ENCODE measurements at regions not wholly inside any gene's neighbourhood (a gene's known extent, or its start where the extent isn't known, plus 50 kb on each side); places are given as distances from the start of the nearest gene placed in this dataset.
"Not testable (repeated sequence)": the region's sequence is repeated elsewhere in the genome, so short reads cannot be mapped to it uniquely, and the experiment has no call there.

DNA sequence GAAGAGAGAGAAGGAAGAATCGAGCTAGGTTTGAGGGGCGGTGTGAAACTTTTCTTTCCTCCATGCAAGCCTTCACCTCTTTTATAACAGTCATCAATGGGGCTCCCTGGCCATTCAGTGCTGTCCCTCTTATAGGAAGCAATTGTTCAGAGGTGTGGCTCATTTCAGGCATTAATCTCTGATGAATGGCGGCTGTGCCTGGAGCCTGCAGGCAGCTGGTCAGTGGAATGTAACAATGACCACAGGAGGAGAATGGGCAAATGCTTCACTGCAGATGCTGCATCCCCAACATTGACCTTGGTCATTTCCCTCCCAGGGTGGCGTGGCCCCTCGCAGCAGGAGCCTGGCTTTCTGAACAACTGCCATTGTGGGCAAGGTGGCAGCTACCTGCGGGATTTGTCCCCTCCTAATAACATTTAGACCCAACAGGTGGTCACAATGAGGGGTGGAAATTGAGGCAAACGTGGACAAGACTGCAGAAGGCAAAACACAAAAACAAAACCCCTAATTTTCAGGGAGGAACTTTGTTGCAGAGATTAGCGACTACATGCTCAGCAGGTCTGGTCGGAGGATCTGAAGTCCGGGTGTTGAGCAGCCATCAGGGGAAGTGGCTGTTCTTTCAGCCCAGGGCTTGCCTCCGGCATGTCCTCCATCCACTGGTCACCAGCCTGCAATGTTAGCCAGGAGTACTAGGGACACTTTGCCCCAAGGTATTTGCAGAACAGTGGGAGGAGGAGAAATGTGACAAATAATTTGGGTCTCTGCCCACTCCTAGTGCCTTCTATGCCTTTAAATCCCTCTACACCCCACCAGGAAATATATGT lies 97.3 kb upstream of the PAXBP1 start:
- 60 to 67% methylated on average over 11 of the region's 11 CpGs for WGBS, 2 donors
- Histone ChIP-seq H3K36me3 (no peaks in the 10 kb centered on the region), H3K9me3 (peaks cover 0 to 4% (median 0%) of the 10 kb centered on the region in 4 donors), H3K4me1 (no peaks in the 10 kb centered on the region), H3K27ac (no peak overlapping the region), H3K27me3 (no peaks in the 10 kb centered on the region), H3K4me3 (no peak overlapping the region)
- TF ChIP-seq, protein P1, sequence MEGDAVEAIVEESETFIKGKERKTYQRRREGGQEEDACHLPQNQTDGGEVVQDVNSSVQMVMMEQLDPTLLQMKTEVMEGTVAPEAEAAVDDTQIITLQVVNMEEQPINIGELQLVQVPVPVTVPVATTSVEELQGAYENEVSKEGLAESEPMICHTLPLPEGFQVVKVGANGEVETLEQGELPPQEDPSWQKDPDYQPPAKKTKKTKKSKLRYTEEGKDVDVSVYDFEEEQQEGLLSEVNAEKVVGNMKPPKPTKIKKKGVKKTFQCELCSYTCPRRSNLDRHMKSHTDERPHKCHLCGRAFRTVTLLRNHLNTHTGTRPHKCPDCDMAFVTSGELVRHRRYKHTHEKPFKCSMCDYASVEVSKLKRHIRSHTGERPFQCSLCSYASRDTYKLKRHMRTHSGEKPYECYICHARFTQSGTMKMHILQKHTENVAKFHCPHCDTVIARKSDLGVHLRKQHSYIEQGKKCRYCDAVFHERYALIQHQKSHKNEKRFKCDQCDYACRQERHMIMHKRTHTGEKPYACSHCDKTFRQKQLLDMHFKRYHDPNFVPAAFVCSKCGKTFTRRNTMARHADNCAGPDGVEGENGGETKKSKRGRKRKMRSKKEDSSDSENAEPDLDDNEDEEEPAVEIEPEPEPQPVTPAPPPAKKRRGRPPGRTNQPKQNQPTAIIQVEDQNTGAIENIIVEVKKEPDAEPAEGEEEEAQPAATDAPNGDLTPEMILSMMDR (IDR thresholded peaks at IDR 0.05), result no peak
- TF ChIP-seq POLR2A (IDR thresholded peaks at IDR 0.05), result no peak
- DNase-seq (ENCODE audit: low spot score in 2 of 2), result no peak

DNA sequence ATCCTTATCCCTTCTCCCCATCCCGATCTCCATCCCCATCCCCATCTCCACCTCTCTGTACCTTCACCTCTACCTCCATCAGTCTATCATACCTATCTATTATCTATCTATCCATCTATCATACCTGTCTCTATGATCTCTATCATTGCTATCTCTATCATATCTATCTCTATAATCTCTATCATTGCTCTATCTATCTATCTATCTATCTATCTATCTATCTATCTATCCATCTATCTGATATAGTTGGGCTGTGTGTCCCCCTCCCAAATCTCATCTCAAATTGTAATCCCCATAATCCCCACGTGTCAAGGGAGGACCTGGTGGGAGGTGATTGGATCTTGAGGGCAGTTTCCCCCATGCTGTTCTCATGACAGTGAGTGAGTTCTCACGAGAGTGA lies 97.9 kb upstream of the PAXBP1 start:
- Histone ChIP-seq H3K27me3 (no peaks in the 10 kb centered on the region), H3K9me3 (peaks cover 0 to 4% (median 0%) of the 10 kb centered on the region in 4 donors), H3K27ac (no peak overlapping the region), H3K36me3 (no peaks in the 10 kb centered on the region), H3K4me3 (no peak overlapping the region), H3K4me1 (no peaks in the 10 kb centered on the region)
- TF ChIP-seq, protein P1 (IDR thresholded peaks at IDR 0.05), result no peak
- no peak for TF ChIP-seq POLR2A (IDR thresholded peaks at IDR 0.05)
- TF ChIP-seq EP300 (IDR thresholded peaks at IDR 0.05), result no peak
- WGBS, 2 donors, result 62 to 68% methylated on average over 3 of the region's 3 CpGs
- DNase-seq (ENCODE audit: low spot score in 2 of 2), result no peak

DNA sequence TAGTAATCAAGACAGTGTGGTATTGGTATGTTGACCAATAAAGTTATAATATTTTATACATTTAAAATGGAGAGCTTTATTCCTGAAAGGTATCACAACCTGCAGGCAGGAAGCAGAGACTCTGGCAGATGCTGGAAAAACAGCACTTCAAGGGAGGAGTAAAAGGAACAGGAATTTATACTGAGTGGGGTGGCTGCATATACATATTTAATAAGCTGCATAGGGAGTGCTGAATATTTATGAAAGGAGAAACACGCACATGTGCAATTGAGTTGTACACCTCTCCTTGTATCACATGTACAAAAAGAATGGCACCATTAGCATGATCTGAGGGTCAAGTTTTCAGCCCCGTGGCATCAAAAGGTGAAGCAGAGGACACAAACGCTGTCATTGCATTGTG lies 104.9 kb upstream of the PAXBP1 start:
- Histone ChIP-seq H3K9me3 (peaks cover 0 to 4% (median 0%) of the 10 kb centered on the region in 4 donors), H3K27ac (no peak overlapping the region), H3K4me1 (no peaks in the 10 kb centered on the region), H3K27me3 (no peaks in the 10 kb centered on the region), H3K4me3 (no peak overlapping the region), H3K36me3 (no peaks in the 10 kb centered on the region)
- TF ChIP-seq POLR2A (IDR thresholded peaks at IDR 0.05) (no peak), EP300 (IDR thresholded peaks at IDR 0.05) (no peak)
- TF ChIP-seq, protein P1 (IDR thresholded peaks at IDR 0.05), result no peak
- 45 to 73% methylated on average over 3 of the region's 3 CpGs for WGBS, 2 donors
- DNase-seq (ENCODE audit: low spot score in 2 of 2), result no peak

DNA sequence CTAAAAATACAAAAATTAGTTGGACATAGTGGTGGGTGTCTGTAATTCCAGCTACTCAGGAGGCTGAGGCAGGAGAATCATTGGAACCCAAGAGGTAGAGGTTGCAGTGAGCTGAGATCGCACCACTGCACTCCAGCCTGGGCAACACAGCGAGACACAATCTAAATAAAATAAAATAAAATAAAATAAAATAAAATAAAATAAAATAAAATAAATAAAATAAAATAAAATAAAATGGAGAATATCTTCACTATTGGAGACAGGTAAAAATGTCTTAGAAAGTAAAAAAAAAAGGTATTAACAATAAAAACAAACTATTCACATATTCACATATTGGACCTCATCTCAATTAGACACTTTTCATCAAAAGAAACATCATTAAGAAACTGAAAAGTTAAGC lies 106.3 kb upstream of the PAXBP1 start:
- DNase-seq (ENCODE audit: low spot score in 2 of 2); H3K27me3 ChIP-seq; H3K9me3 ChIP-seq; H3K36me3 ChIP-seq; H3K4me1 ChIP-seq; H3K27ac ChIP-seq; H3K4me3 ChIP-seq: not testable (repeated sequence)
- 94 to 96% methylated on average over 2 of the region's 2 CpGs for WGBS, 2 donors

DNA sequence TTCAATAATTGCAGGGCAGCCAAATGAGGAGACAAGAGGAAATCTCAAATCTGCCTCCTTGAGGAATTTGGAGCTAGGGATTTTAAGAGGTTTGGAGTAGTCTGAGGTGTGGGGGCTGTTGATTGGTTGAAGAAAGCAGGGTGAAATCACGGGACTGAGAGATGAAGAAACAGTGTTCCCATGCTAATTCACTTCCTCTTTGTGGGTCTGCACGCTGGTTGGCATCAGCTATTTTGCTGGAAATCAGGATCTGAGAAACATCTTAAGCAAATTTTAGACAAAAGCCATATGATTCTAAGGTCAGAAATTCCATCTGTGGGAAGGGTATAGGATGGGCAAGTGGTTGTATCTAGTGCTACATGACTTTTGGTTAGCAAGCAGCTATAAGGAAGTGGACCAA lies 107.1 kb upstream of the PAXBP1 start:
- Histone ChIP-seq H3K27me3 (no peaks in the 10 kb centered on the region), H3K4me3 (no peak overlapping the region), H3K36me3 (no peaks in the 10 kb centered on the region), H3K27ac (no peak overlapping the region), H3K4me1 (no peaks in the 10 kb centered on the region), H3K9me3 (no peaks in the 10 kb centered on the region)
- WGBS, 2 donors, result 47 to 51% methylated on average over 2 of the region's 2 CpGs
- TF ChIP-seq POLR2A (IDR thresholded peaks at IDR 0.05) (no peak), EP300 (IDR thresholded peaks at IDR 0.05) (peak; percentile 37 to 72)
- peak in 1 of 2 donors; percentile 48 for DNase-seq (ENCODE audit: low spot score in 2 of 2)

DNA sequence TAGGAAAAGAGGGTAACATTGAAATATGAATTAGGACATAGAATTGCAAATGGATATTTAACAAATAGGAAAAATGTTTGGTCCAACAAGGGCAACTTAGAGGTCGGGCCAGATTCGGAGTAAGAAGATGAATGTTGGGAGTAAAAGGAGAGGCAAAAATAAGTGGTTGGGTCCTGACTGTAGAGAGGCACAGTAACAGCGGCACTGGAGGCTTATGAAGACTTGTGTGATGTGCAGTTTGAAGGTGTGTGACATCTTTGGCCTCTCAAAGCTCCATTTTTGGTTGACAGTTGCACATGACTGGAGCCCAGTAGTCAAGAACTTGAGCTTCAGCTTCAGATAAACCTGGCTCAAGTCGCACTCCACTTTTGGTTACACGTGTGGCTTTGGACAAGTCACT lies 109.9 kb upstream of the PAXBP1 start:
- TF ChIP-seq, protein P1 (IDR thresholded peaks at IDR 0.05), result no peak
- TF ChIP-seq EP300 (IDR thresholded peaks at IDR 0.05) (no peak), POLR2A (IDR thresholded peaks at IDR 0.05) (no peak)
- 82 to 96% methylated on average over 5 of the region's 5 CpGs for WGBS, 2 donors
- no peak overlapping the region for H3K27ac ChIP-seq

More for the DNA sequence above, 109.9 kb upstream of the PAXBP1 start:
- no peak overlapping the region for H3K4me3 ChIP-seq
- H3K4me1 ChIP-seq, result no peaks in the 10 kb centered on the region
- H3K9me3 ChIP-seq, result no peaks in the 10 kb centered on the region
- no peaks in the 10 kb centered on the region for H3K27me3 ChIP-seq
- H3K36me3 ChIP-seq, result no peaks in the 10 kb centered on the region
- no peak for DNase-seq (ENCODE audit: low spot score in 2 of 2)
